Liver (tissue), 7 donors: ENCODE measurements at regions not wholly inside any gene's neighbourhood (a gene's known extent, or its start where the extent isn't known, plus 50 kb on each side); places are given as distances from the start of the nearest gene placed in this dataset.

Experiments
- DNase-seq: peaks from one replicate; pipeline ENCODE4 v3.0.0-alpha.2; 2017; ENCODE audit warnings: low spot score
- H3K27ac ChIP-seq, 2 donors: one replicate each; pipeline ENCODE4 v1.7.0; 2013; ENCODE audit warnings: inconsistent platforms in 2 of 2, low read length in 2 of 2, control low read depth in 1 of 2, low read depth in 1 of 2, mild to moderate bottlenecking in 1 of 2
- H3K27me3 ChIP-seq, 4 donors: one replicate each; pipeline versions ENCODE4 v1.6.1 to v1.7.0; 2013; ENCODE audit warnings: low read length in 3 of 4, inconsistent platforms in 1 of 4, mild to moderate bottlenecking in 1 of 4, moderate library complexity in 1 of 4; ENCODE audit not compliant: control insufficient read depth in 4 of 4, insufficient read depth in 4 of 4
- H3K36me3 ChIP-seq, 4 donors: one replicate each; pipeline versions ENCODE4 v1.6.1 to v1.7.0; 2013; ENCODE audit warnings: low read length in 3 of 4, mild to moderate bottlenecking in 3 of 4, low read depth in 1 of 4, moderate library complexity in 1 of 4; ENCODE audit not compliant: control insufficient read depth in 4 of 4, insufficient read depth in 3 of 4
- H3K4me1 ChIP-seq, 4 donors: one replicate each; pipeline versions ENCODE4 v1.6.1 to v1.7.0; 2013; ENCODE audit warnings: low read length in 3 of 4, mild to moderate bottlenecking in 3 of 4, moderate library complexity in 1 of 4; ENCODE audit not compliant: control insufficient read depth in 4 of 4, insufficient read depth in 4 of 4
- H3K4me3 ChIP-seq, 3 donors: one replicate each; pipeline versions ENCODE4 v1.6.1 to v1.7.0; 2013; ENCODE audit warnings: low read length in 3 of 3, control low read depth in 1 of 3, low read depth in 1 of 3, mild to moderate bottlenecking in 1 of 3
- H3K9ac ChIP-seq, 2 donors: one replicate each; pipeline ENCODE4 v1.7.0; 2013; ENCODE audit warnings: low read length in 2 of 2, mild to moderate bottlenecking in 2 of 2, moderate library complexity in 2 of 2, control low read depth in 1 of 2, low read depth in 1 of 2
- H3K9me3 ChIP-seq, 4 donors: one replicate each; pipeline versions ENCODE4 v1.6.1 to v1.7.0; 2013; ENCODE audit warnings: low read length in 3 of 4; ENCODE audit not compliant: control insufficient read depth in 4 of 4
- ATF3 ChIP-seq: IDR thresholded peaks from 2 replicates; pipeline ENCODE4 v1.6.1; 2016; ENCODE audit warnings: antibody characterized with exemption
- EGR1 ChIP-seq, 2 donors: IDR thresholded peaks; 2 replicates each; pipeline ENCODE4 v1.6.1; 2016 to 2018; ENCODE audit warnings: antibody characterized with exemption in 2 of 2, low read depth in 2 of 2
- FOXA1 ChIP-seq: IDR thresholded peaks from 2 replicates; pipeline ENCODE4 v1.6.1; 2016; ENCODE audit warnings: antibody characterized with exemption
- GABPA ChIP-seq, 2 donors: IDR thresholded peaks in 1 of 2; conservative IDR thresholded peaks in 1 of 2; 2 replicates each; pipeline ENCODE4 v1.6.1; 2016; ENCODE audit warnings: antibody characterized with exemption in 2 of 2, mild to moderate bottlenecking in 1 of 2, moderate library complexity in 1 of 2
- HNF4A ChIP-seq, 2 donors: conservative IDR thresholded peaks; 2 replicates each; pipeline ENCODE4 v1.6.1; 2016; ENCODE audit warnings: antibody characterized with exemption in 2 of 2, mild to moderate bottlenecking in 2 of 2
- HNF4G ChIP-seq: IDR thresholded peaks from 2 replicates; pipeline ENCODE4 v1.6.1; 2016; ENCODE audit warnings: antibody characterized with exemption
- JUND ChIP-seq, 2 donors: IDR thresholded peaks; 2 replicates each; pipeline ENCODE4 v1.6.1; 2016; ENCODE audit warnings: antibody characterized with exemption in 2 of 2
- MAX ChIP-seq: IDR thresholded peaks from 2 replicates; pipeline ENCODE4 v1.6.1; 2016; ENCODE audit warnings: antibody characterized with exemption
- NR2F2 ChIP-seq: IDR thresholded peaks from 2 replicates; pipeline ENCODE4 v1.6.1; 2016; ENCODE audit warnings: antibody characterized with exemption
- RAD21 ChIP-seq, 2 donors: IDR thresholded peaks; 2 replicates each; pipeline ENCODE4 v1.6.1; 2016; ENCODE audit warnings: antibody characterized with exemption in 2 of 2, mild to moderate bottlenecking in 2 of 2
- REST ChIP-seq: IDR thresholded peaks from 2 replicates; pipeline ENCODE4 v1.6.1; 2016; ENCODE audit warnings: antibody characterized with exemption, mild to moderate bottlenecking
- RXRA ChIP-seq, 2 donors: IDR thresholded peaks; 2 replicates each; pipeline ENCODE4 v1.6.1; 2017 to 2018; ENCODE audit warnings: antibody characterized with exemption in 2 of 2, mild to moderate bottlenecking in 1 of 2
- YY1 ChIP-seq: IDR thresholded peaks from 2 replicates; pipeline ENCODE4 v1.6.1; 2016; ENCODE audit warnings: antibody characterized with exemption, mild to moderate bottlenecking
- WGBS: extraction: QIAGEN DNeasy Blood & Tissue Kit; methylation state at CpG from one replicate; pipeline ENCODE4 v1.1.7; 2013; 5-methylcytosine and 5-hydroxymethylcytosine counted together
- donor health status: healthy.
- donor health status: healthy.
- donor health status: healthy.
- donor health status: healthy.

- H3K4me1 ChIP-seq: no peaks in the 10 kb centered on the region
- no peak overlapping the region for H3K4me3 ChIP-seq
- DNase-seq: no peak
- H3K9ac ChIP-seq: no peak overlapping the region
- H3K27ac ChIP-seq: no peak overlapping the region
- no peaks in the 10 kb centered on the region for H3K9me3 ChIP-seq
- no peaks in the 10 kb centered on the region for H3K36me3 ChIP-seq
- no peak for TF ChIP-seq JUND (IDR thresholded peaks at IDR 0.05)
- TF ChIP-seq FOXA1: no peak
- no peak for TF ChIP-seq ATF3
- no peak for TF ChIP-seq YY1
- TF ChIP-seq HNF4A (conservative IDR thresholded peaks at IDR 0.05): no peak
- TF ChIP-seq MAX: no peak
- no peak for TF ChIP-seq GABPA (IDR thresholded peaks at IDR 0.05 in 1 of 2, conservative IDR thresholded peaks at IDR 0.05 in 1 of 2)
- no peak for TF ChIP-seq RXRA (IDR thresholded peaks at IDR 0.05)
- no peak for TF ChIP-seq RAD21 (IDR thresholded peaks at IDR 0.05)
- no peak for TF ChIP-seq HNF4G
- H3K27me3 ChIP-seq: no peaks in the 10 kb centered on the region
- 84% methylated on average over 8 of the region's 8 CpGs for WGBS
Measured at GRCh38 chr7:27031289-27032172, 64.3 kb downstream of the HOXA1 start.

- H3K27me3 ChIP-seq: no peaks in the 10 kb centered on the region
- H3K36me3 ChIP-seq: no peaks in the 10 kb centered on the region
- no peaks in the 10 kb centered on the region for H3K4me1 ChIP-seq
- TF ChIP-seq ATF3: no peak
- no peak for TF ChIP-seq HNF4G
- no peak for TF ChIP-seq EGR1 (IDR thresholded peaks at IDR 0.05; ENCODE audit: low read depth in 2 of 2)
- no peak for TF ChIP-seq RAD21 (IDR thresholded peaks at IDR 0.05)
- no peak for TF ChIP-seq REST
- no peak for TF ChIP-seq NR2F2
- WGBS: 95% methylated on average over 7 of the region's 7 CpGs
- no peaks in the 10 kb centered on the region for H3K9me3 ChIP-seq
- DNase-seq: no peak
- H3K27ac ChIP-seq: no peak overlapping the region
- no peak overlapping the region for H3K9ac ChIP-seq
- H3K4me3 ChIP-seq: no peak overlapping the region
Measured at GRCh38 chr7:27030393-27031050, 65.3 kb downstream of the HOXA1 start.
